HG02973 (cell line): ENCODE measurements at regions not wholly inside any gene's neighbourhood (a gene's known extent, or its start where the extent isn't known, plus 50 kb on each side); places are given as distances from the start of the nearest gene placed in this dataset.

Experiments used
- ATAC-seq: cut with Tn5 transposase; IDR thresholded peaks from one replicate; pipeline ENCODE4 v1.9.1; 2021; ENCODE audit warnings: moderate library complexity; ENCODE audit not compliant: unreplicated experiment

GRCh38 chr5:68476854-68477253, 261.3 kb downstream of the PIK3R1 start:
- no peak for ATAC-seq

- ATAC-seq, result no peak
Observed at GRCh38 chr5:68478301-68479095, 262.9 kb downstream of the PIK3R1 start.

DNA sequence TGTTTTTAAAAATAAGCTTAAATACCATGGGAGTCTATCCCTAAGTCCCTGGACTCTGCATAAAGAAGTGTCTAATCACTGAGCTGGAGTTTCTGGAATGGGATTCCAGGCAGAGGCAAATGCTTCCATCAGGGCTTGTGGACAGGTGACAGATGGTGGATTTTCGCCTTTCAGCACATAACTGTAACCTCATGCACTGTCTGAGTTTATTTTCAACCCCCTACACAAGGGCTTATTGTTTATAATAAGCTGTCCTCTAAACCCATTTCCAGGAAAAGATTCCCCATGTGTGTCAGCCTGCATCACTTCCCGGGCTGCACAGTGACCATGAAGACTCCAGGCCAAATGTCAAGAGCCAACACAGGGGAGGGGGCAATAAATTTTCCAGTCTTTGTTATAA, 264.0 kb downstream of the PIK3R1 start:
- no peak for ATAC-seq

- ATAC-seq, result no peak
Observed at GRCh38 chr5:68480335-68480940, 264.9 kb downstream of the PIK3R1 start.

GRCh38 chr5:68482199-68482598, 266.6 kb downstream of the PIK3R1 start:
- no peak for ATAC-seq

- ATAC-seq, result no peak
Observed at GRCh38 chr5:68484307-68485068, 268.9 kb downstream of the PIK3R1 start.

DNA sequence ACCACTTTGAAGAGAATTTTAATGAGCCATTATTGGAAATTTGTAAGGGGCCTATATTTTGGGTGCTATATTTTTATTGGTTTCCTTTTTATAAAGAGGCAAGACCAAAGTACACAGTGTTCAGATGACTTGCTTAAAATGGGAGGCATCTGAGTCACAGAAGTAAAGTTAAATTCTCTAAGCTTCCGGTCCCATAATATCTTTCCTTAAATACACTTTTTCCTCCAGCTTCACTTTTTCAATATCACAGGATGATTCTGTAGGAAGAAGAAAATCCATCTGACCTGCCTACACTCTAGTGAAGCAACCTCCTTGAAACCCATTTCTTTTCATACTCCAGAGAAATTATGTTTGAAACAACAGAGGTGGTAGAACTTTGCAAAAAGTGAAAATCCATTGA, 274.0 kb downstream of the PIK3R1 start:
- ATAC-seq, result no peak

- no peak for ATAC-seq
Observed at GRCh38 chr5:68490406-68490805, 274.9 kb downstream of the PIK3R1 start.

- no peak for ATAC-seq
Observed at GRCh38 chr5:68494771-68495170, 279.2 kb downstream of the PIK3R1 start.

DNA sequence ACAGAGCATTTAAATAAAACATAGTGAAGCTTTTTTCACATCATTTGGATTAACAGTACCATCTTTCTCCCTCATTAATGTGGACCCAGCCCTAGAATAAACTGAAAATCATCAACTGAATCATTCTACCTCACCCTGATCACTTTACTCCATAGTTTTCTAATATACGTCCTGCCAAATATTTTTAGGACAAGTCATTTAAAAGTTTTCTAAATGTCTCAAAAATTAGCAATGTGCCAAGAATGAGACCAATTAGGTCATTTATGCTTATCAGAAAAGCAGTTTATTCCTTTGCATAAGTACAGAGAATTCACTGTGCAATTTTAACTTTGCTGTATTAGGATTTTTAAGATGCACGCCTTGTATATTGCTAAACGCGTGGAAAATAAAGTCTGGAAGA, 284.4 kb downstream of the PIK3R1 start:
- ATAC-seq, result no peak

DNA sequence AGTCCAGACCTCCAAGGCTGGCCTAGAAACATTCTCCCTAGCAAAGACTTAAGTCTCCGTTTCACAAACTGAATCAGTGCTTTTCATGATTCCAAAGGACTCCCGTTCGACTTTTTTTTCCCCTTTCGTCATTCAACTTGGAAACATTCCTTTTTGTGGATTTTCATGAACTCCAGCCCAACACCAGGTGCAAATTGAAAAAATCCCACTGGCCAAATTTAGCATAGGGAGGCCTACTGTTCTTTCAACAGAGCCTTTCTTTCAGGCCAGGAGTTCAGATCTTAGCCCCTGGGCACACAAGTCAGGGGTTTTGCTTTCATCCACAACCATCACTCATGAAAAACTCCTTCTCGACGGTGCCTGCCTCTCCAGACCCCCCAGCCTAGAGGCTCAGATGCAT, 285.3 kb downstream of the PIK3R1 start:
- ATAC-seq, result no peak

GRCh38 chr5:68502531-68502930, 287.0 kb downstream of the PIK3R1 start:
- no peak for ATAC-seq

DNA sequence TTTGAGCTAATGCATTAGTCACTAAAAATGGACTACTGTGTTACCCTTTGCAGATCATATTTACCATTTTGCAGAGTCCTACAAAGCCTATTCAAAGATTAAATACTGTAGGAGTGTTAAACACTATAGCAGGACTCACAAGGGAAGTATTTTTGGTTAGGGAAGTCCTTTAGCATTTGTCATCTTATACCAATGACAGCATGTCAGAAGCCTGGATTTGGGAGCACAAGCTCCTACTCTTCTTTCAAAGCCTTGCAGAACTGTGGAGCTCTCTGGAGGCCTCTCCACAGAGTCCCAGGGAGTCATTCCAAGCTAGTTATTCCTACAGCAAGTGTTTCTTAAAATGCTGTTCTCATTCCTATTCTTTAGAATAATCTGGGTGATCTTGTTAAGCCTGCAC, 288.8 kb downstream of the PIK3R1 start:
- ATAC-seq, result no peak

- no peak for ATAC-seq
Observed at GRCh38 chr5:68505917-68506860, 290.6 kb downstream of the PIK3R1 start.

GRCh38 chr5:68515514-68515913, 300.0 kb downstream of the PIK3R1 start:
- ATAC-seq, result no peak

DNA sequence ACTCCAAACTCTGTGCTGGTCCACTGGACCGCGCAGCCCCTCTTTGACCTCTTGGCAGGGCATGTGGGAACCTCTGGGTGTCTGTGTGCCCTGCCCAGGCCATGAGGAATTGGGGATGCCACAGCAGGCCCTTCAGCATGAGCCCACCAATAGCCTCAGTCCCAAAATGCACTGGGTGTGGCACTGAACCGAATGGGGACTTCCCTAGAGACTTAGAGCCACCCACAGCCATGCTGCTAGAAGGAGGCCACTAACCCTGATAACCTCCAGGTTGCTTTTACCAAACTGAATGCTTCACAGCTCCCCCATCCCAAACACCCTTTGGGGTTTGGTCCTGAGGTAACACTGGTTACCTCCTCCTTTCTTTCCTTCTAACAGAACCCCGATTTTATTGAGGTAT, 302.7 kb downstream of the PIK3R1 start:
- no peak for ATAC-seq

GRCh38 chr5:68519143-68519542, 303.6 kb downstream of the PIK3R1 start:
- no peak for ATAC-seq

GRCh38 chr5:68521776-68522175, 306.2 kb downstream of the PIK3R1 start:
- ATAC-seq, result no peak

- ATAC-seq, result no peak
Observed at GRCh38 chr5:68522863-68523262, 307.3 kb downstream of the PIK3R1 start.

GRCh38 chr5:68528821-68529273, 313.3 kb downstream of the PIK3R1 start:
- no peak for ATAC-seq

DNA sequence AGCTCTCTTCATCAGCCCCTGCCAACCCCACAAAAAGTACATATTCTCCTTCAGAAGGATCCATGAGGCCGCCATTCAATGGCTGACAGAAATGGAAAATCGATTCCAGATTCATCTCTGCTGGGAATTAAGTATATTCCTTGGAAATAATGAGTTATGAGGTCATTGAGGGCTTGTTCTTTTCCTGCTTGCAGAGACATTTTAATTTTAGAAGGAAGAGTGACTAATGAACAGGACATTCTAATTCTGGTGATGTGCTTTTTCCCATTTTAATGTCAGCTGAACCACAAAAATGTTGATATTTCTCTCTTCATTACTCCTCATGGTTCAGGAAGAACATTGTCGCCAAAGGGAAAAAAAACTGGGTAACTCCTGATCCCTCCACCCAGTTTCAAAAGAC, 314.0 kb downstream of the PIK3R1 start:
- no peak for ATAC-seq
